GM12891 (cell line): ENCODE measurements at regions not wholly inside any gene's neighbourhood (a gene's known extent, or its start where the extent isn't known, plus 50 kb on each side); places are given as distances from the start of the nearest gene placed in this dataset.

ENCODE experiments used
- POLR2A ChIP-seq: IDR thresholded peaks from 2 replicates; pipeline ENCODE4 v1.6.1; 2011; ENCODE audit warnings: low read depth, low read length, control low read depth
- POLR2AphosphoS5 ChIP-seq: IDR thresholded peaks from 2 replicates; pipeline ENCODE4 v1.6.1; 2011; ENCODE audit warnings: low read depth, low read length, control low read depth

- TF ChIP-seq POLR2A (no peak), POLR2AphosphoS5 (no peak)
Measured at GRCh38 chr16:11460820-11461594, 115.7 kb downstream of the RMI2 start.
